ENCODE measurements at regions not wholly inside any gene's neighbourhood (a gene's known extent, or its start where the extent isn't known, plus 50 kb on each side); places are given as distances from the start of the nearest gene placed in this dataset.
"Not testable (repeated sequence)": the region's sequence is repeated elsewhere in the genome, so short reads cannot be mapped to it uniquely, and the experiment has no call there.

DNA sequence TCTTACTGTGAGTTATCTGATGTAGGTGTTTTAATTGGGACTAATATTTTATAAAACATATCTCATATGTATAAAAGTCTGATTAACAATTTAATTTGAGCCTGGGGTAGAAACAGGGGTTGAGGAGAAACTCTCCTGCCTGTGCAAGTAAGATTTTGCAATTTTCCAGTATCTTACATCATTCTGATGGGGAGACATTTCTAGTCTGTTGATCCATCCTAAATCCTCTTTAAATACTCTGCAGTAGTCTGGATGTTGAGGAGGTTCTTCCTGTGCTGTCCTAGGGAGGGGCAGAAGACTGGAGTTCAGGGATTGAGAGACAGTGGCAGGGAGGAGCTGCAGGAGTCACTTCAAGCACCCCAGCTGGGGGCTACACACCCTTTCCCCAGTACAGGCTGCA lies 287.8 kb downstream of the ADGRD1 start:
- TF ChIP-seq, protein P1, sequence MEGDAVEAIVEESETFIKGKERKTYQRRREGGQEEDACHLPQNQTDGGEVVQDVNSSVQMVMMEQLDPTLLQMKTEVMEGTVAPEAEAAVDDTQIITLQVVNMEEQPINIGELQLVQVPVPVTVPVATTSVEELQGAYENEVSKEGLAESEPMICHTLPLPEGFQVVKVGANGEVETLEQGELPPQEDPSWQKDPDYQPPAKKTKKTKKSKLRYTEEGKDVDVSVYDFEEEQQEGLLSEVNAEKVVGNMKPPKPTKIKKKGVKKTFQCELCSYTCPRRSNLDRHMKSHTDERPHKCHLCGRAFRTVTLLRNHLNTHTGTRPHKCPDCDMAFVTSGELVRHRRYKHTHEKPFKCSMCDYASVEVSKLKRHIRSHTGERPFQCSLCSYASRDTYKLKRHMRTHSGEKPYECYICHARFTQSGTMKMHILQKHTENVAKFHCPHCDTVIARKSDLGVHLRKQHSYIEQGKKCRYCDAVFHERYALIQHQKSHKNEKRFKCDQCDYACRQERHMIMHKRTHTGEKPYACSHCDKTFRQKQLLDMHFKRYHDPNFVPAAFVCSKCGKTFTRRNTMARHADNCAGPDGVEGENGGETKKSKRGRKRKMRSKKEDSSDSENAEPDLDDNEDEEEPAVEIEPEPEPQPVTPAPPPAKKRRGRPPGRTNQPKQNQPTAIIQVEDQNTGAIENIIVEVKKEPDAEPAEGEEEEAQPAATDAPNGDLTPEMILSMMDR (conservative IDR thresholded peaks at IDR 0.05) = no peak

GRCh38 chr12:131242741-131243496 lies 289.2 kb downstream of the ADGRD1 start:
- H3K27ac ChIP-seq = no peak overlapping the region
- TF ChIP-seq, protein P1 (conservative IDR thresholded peaks at IDR 0.05) = no peak

More for the DNA sequence above, 287.8 kb downstream of the ADGRD1 start:
- no peak overlapping the region for H3K27ac ChIP-seq

- H3K27ac ChIP-seq = not testable (repeated sequence)
Measured at GRCh38 chr12:131244157-131244688, 290.5 kb downstream of the ADGRD1 start.

- not testable (repeated sequence) for H3K27ac ChIP-seq
Measured at GRCh38 chr12:131245161-131245560, 291.5 kb downstream of the ADGRD1 start.

DNA sequence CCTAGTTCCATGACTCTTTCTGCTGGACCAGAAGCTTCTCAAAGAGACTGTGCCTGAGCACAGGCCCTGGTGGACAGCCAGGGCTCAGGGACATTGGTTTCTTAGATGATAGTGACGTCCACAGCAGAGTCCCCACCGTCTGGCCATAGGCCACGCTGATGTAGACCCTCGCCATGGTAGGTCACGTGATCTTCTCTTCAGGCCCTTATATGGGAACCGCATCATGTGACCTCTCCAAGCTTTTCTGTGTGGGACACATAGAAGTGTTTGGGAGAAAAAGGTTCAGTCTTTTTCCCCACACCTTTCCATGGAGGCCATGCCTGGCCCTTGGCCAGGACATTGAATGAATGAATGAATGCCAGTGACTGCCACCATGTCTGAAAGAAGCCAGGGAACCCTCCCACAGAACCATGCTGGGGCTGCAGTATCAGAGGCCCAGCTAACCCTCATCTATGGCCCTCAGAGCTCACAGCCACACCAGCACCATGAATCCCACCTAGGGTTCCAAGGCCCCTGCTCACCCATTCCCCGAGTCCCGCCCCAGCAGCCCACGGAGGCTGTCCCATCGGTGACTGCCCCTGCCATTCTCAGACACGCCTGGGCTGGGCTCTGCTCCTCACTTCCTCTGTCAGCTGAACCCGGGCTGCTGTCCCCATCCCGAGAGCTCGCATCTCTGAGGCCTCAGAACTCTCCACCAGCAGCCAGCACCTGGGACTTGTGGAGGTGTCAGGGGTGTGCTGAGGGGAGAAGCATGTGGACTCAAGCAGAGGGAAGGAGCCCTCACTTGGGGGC lies 292.1 kb downstream of the ADGRD1 start:
- H3K27ac ChIP-seq = no peak overlapping the region
- TF ChIP-seq, protein P1 (conservative IDR thresholded peaks at IDR 0.05) = no peak

DNA sequence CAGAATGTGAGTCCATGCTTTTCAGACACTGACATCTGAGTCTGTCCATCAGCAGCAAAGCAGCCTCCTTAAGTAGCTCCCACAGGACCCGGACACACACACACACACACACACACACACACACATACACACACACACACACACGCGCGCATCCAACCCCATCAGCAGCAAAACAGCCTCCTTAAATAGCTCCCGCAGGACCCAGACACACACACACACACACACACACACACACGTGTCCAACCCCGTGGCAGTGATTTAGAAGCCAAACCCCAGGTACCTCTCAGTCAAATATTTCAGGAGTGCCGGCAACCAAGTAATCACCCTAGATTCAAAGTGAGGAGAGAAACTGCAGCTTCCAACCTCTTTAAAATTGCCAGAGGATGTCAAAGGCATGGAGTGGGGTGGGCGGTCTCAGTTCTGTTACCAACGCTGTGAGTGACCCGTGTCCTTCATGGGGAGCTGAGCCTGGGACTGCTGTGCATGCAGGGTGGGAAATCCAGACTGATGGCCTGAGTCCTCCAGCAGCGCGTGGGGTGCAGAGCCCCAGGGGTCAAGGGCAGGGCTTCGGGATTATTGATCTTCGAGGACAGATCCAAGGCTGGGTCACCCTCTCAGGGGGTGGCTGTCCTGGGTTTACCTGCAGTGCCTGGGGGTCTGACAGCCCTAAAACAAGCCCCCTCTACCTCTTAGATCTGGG lies 293.5 kb downstream of the ADGRD1 start:
- H3K27ac ChIP-seq = not testable (repeated sequence)

DNA sequence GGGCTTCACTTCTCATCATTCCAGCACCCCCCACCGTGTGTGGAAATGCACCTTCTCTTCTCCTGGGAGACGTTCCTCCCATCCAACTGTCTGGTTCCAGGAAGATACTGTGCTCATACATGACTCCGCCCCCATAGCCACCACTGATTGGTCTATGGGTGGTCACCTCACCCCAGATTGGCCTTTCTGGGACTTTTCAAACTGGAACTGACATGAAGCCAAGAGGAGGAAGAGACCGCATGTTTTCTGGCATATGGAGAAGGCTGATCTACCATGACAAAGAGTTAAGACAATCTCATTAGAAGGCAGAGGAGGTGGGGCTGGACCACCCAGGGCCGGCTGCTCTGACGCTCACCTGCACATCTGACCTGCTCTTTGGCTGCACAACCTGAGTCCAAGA lies 294.2 kb downstream of the ADGRD1 start:
- H3K27ac ChIP-seq = not testable (repeated sequence)

GRCh38 chr12:131249246-131250027 lies 295.7 kb downstream of the ADGRD1 start:
- TF ChIP-seq, protein P1 (conservative IDR thresholded peaks at IDR 0.05) = no peak
- H3K27ac ChIP-seq = no peak overlapping the region

Measured in VCaP (cell line).